RWPE2 (cell line): ENCODE measurements at regions not wholly inside any gene's neighbourhood (a gene's known extent, or its start where the extent isn't known, plus 50 kb on each side); places are given as distances from the start of the nearest gene placed in this dataset.

Experiments used
- ATAC-seq: fragments of 200-7000 bp; cut with Tn5 transposase; 3 replicates; pipeline ENCODE4 v1.9.1; 2021; ENCODE audit warnings: low read depth
- DNase-seq: peaks from one replicate; pipeline ENCODE4 v3.0.0-alpha.2; 2020; ENCODE audit warnings: low spot score
- H3K27ac ChIP-seq: fragments of 450-650 bp; 2 replicates; pipeline ENCODE4 v1.5.1; 2017; ENCODE audit warnings: mild to moderate bottlenecking; ENCODE audit not compliant: poor library complexity, severe bottlenecking
- H3K27me3 ChIP-seq: fragments of 250-450 bp; sonication (Bioruptor Pico); 2 replicates; pipeline ENCODE4 v1.5.1; 2021; ENCODE audit warnings: mild to moderate bottlenecking, moderate library complexity; ENCODE audit not compliant: insufficient read depth, poor library complexity, severe bottlenecking
- H3K36me3 ChIP-seq: fragments of 250-450 bp; sonication (Bioruptor Pico); 2 replicates; pipeline ENCODE4 v1.5.1; 2020; ENCODE audit warnings: low read depth, mild to moderate bottlenecking, moderate library complexity
- H3K4me1 ChIP-seq: fragments of 250-450 bp; sonication (Bioruptor Pico); 2 replicates; pipeline ENCODE4 v1.5.1; 2021; ENCODE audit warnings: mild to moderate bottlenecking, moderate library complexity; ENCODE audit not compliant: insufficient read depth, poor library complexity, severe bottlenecking
- H3K4me3 ChIP-seq: fragments of 250-450 bp; sonication (Bioruptor Pico); 2 replicates; pipeline ENCODE4 v1.5.1; 2021; ENCODE audit warnings: mild to moderate bottlenecking, moderate library complexity; ENCODE audit not compliant: severe bottlenecking
- H3K9me3 ChIP-seq: fragments of 250-450 bp; sonication (Bioruptor Pico); 2 replicates; pipeline ENCODE4 v1.5.1; 2021; ENCODE audit warnings: mild to moderate bottlenecking, moderate library complexity; ENCODE audit not compliant: severe bottlenecking
- CTCF ChIP-seq: fragments of 450-650 bp; IDR thresholded peaks from one replicate; pipeline ENCODE4 v1.5.1; 2017; ENCODE audit warnings: mild to moderate bottlenecking, moderate library complexity; ENCODE audit not compliant: poor library complexity, severe bottlenecking

- Histone ChIP-seq H3K36me3 (no peaks in the 10 kb centered on the region), H3K4me1 (no peaks in the 10 kb centered on the region), H3K9me3 (no peaks in the 10 kb centered on the region), H3K27ac (no peak overlapping the region), H3K27me3 (no peaks in the 10 kb centered on the region), H3K4me3 (no peak overlapping the region)
- ATAC-seq (no peak), DNase-seq (no peak)
- TF ChIP-seq CTCF = no peak
These were observed 469.5 kb downstream of the QKI start for GRCh38 chr6:163883984-163884383.

- H3K4me3 ChIP-seq = no peak overlapping the region
- no peak overlapping the region for H3K27ac ChIP-seq
- TF ChIP-seq CTCF = no peak
- ATAC-seq = no peak
- H3K4me1 ChIP-seq = no peaks in the 10 kb centered on the region
- no peak for DNase-seq
- no peaks in the 10 kb centered on the region for H3K27me3 ChIP-seq
- H3K36me3 ChIP-seq = no peaks in the 10 kb centered on the region
- H3K9me3 ChIP-seq = no peaks in the 10 kb centered on the region
These were observed 464.2 kb downstream of the QKI start for GRCh38 chr6:163878698-163879097.

GRCh38 chr6:163877877-163878639 is 463.5 kb downstream of the QKI start:
- Histone ChIP-seq H3K36me3 (no peaks in the 10 kb centered on the region), H3K27me3 (no peaks in the 10 kb centered on the region), H3K9me3 (no peaks in the 10 kb centered on the region), H3K4me3 (no peak overlapping the region), H3K27ac (no peak overlapping the region), H3K4me1 (no peaks in the 10 kb centered on the region)
- DNase-seq (no peak), ATAC-seq (no peak)
- TF ChIP-seq CTCF = no peak

- no peaks in the 10 kb centered on the region for H3K36me3 ChIP-seq
- H3K27ac ChIP-seq = no peak overlapping the region
- H3K9me3 ChIP-seq = no peaks in the 10 kb centered on the region
- H3K4me3 ChIP-seq = no peak overlapping the region
- no peak for TF ChIP-seq CTCF
- DNase-seq (no peak), ATAC-seq (no peak)
- no peaks in the 10 kb centered on the region for H3K27me3 ChIP-seq
- H3K4me1 ChIP-seq = peaks cover 5% of the 10 kb centered on the region
These were observed 461.9 kb downstream of the QKI start for GRCh38 chr6:163876391-163876790.

- Histone ChIP-seq H3K4me3 (no peak overlapping the region), H3K36me3 (no peaks in the 10 kb centered on the region), H3K9me3 (no peaks in the 10 kb centered on the region), H3K27ac (no peak overlapping the region), H3K27me3 (no peaks in the 10 kb centered on the region), H3K4me1 (peaks cover 5% of the 10 kb centered on the region)
- no peak for TF ChIP-seq CTCF
- ATAC-seq (no peak), DNase-seq (no peak)
These were observed 460.3 kb downstream of the QKI start for GRCh38 chr6:163874784-163875183.
